Endothelial cell of umbilical vein (primary cell): ENCODE measurements at regions not wholly inside any gene's neighbourhood (a gene's known extent, or its start where the extent isn't known, plus 50 kb on each side); places are given as distances from the start of the nearest gene placed in this dataset.

ENCODE experiments used
- BruUV-seq: library from RNA; stranded (reverse); fragments of 400-500 nt; replicated peaks from 2 replicates; lab custom pipeline; 2021; lab: Mats Ljungman, UMichigan
- CTCF ChIA-PET: fragments of 300-600, 350-600 bp; sonication (Branson Sonifier 250); formaldehyde crosslinking; loops from one replicate; lab custom pipeline; 2021; ENCODE audit warnings: antibody characterized with exemption, inconsistent platforms; lab: Charles Lee
- POLR2A ChIA-PET: fragments of 300-600, 350-600 bp; sonication (Branson Sonifier 250); formaldehyde crosslinking; loops from one replicate; lab custom pipeline; 2021; ENCODE audit warnings: antibody characterized with exemption, inconsistent platforms; lab: Charles Lee
- DNase-seq: peaks from one replicate; pipeline ENCODE4 v3.0.0-alpha.2; 2011; ENCODE audit warnings: low read depth, low spot score
- FAIRE-seq: peaks from 2 replicates; lab custom pipeline; 2011; peaks lifted over from hg19 to GRCh38; lab: Jason Lieb, UNC
- H2AFZ ChIP-seq: 2 replicates; pipeline ENCODE4 v1.6.0; 2012; ENCODE audit warnings: low read depth, low read length, control low read depth, inconsistent platforms
- H3K27ac ChIP-seq: 2 replicates; pipeline ENCODE4 v1.5.1; 2011; ENCODE audit warnings: low read depth, mild to moderate bottlenecking, control low read depth, low read length, moderate library complexity; ENCODE audit not compliant: insufficient read depth
- H3K27me3 ChIP-seq, 2 experiments: 2 replicates each; pipeline versions ENCODE4 v1.6.0 to v1.6.1; 2011; ENCODE audit warnings: low read length in 2 of 2, mixed read lengths in 1 of 2; ENCODE audit not compliant: control insufficient read depth in 2 of 2, insufficient read depth in 2 of 2
- H3K36me3 ChIP-seq, 2 experiments: 2 replicates in 1 of 2; 3 replicates in 1 of 2; pipeline ENCODE4 v1.5.1; 2011; ENCODE audit warnings: low read length in 2 of 2, mild to moderate bottlenecking in 1 of 2, moderate library complexity in 1 of 2; ENCODE audit not compliant: control insufficient read depth in 2 of 2, insufficient read depth in 2 of 2; ENCODE audit errors: extremely low read depth in 1 of 2
- H3K4me1 ChIP-seq: 3 replicates; pipeline ENCODE4 v1.5.1; 2011; ENCODE audit warnings: mild to moderate bottlenecking, low read length; ENCODE audit not compliant: control insufficient read depth, insufficient read depth; ENCODE audit errors: extremely low read depth
- H3K4me2 ChIP-seq: 2 replicates; pipeline ENCODE4 v1.6.1; 2011; ENCODE audit warnings: low read length, control low read depth, mixed read lengths; ENCODE audit not compliant: insufficient read depth
- H3K4me3 ChIP-seq, 3 experiments: fragments of 200-600 bp in 1 of 3; sonication (generic), shearing (Covaris generic) in 1 of 3; replicated peaks in 1 of 3; 2 replicates each; pipeline ENCODE4 v1.5.1; 2011 to 2016; ENCODE audit warnings: control low read depth in 3 of 3, low read length in 3 of 3, mild to moderate bottlenecking in 2 of 3, inconsistent platforms in 1 of 3, low read depth in 1 of 3, moderate library complexity in 1 of 3; ENCODE audit not compliant: insufficient read depth in 1 of 3
- H3K79me2 ChIP-seq: 2 replicates; pipeline ENCODE4 v1.6.0; 2012; ENCODE audit warnings: low read length, inconsistent platforms; ENCODE audit not compliant: control insufficient read depth, insufficient read depth
- H3K9ac ChIP-seq: replicated peaks from 2 replicates; pipeline ENCODE3; 2011; ENCODE audit warnings: low read length, control low read depth; ENCODE audit not compliant: insufficient read depth; ENCODE audit errors: extremely low read depth
- H3K9me1 ChIP-seq: replicated peaks from 3 replicates; pipeline ENCODE4 v1.6.0; 2011; ENCODE audit warnings: mild to moderate bottlenecking, low read length; ENCODE audit not compliant: control insufficient read depth, insufficient read depth; ENCODE audit errors: extremely low read depth
- H3K9me3 ChIP-seq: replicated peaks from 2 replicates; pipeline ENCODE4 v1.5.1; 2012; ENCODE audit warnings: low read length, inconsistent platforms; ENCODE audit not compliant: control insufficient read depth, insufficient read depth
- H4K20me1 ChIP-seq: replicated peaks from 2 replicates; pipeline ENCODE3; 2011; ENCODE audit warnings: mild to moderate bottlenecking, low read length; ENCODE audit not compliant: control insufficient read depth, insufficient read depth; ENCODE audit errors: extremely low read depth
- CTCF ChIP-seq, 2 donors: IDR thresholded peaks; 1 replicate in 1 of 2; 2 replicates in 1 of 2; pipeline ENCODE4 v1.5.1; 2011; ENCODE audit warnings: low read length in 2 of 2, mild to moderate bottlenecking in 2 of 2, moderate library complexity in 2 of 2, control low read depth in 1 of 2, inconsistent platforms in 1 of 2, low read depth in 1 of 2; ENCODE audit not compliant: insufficient read depth in 1 of 2; ENCODE audit errors: extremely low read depth in 1 of 2
- EZH2 ChIP-seq: IDR thresholded peaks from 2 replicates; pipeline ENCODE4 v1.6.1; 2012; ENCODE audit warnings: borderline replicate concordance, low read depth, mild to moderate bottlenecking, moderate library complexity, low read length, inconsistent platforms; ENCODE audit not compliant: severe bottlenecking
- FOS ChIP-seq: IDR thresholded peaks from 2 replicates; pipeline ENCODE4 v1.6.1; 2011; ENCODE audit warnings: mild to moderate bottlenecking, low read length, moderate library complexity, borderline replicate concordance; ENCODE audit not compliant: insufficient read depth
- GATA2 ChIP-seq: IDR thresholded peaks from 2 replicates; pipeline ENCODE4 v1.7.0; 2011; ENCODE audit warnings: low read depth, mild to moderate bottlenecking, moderate library complexity, mixed read lengths, low read length; ENCODE audit not compliant: insufficient read length, insufficient read depth
- JUN ChIP-seq: IDR thresholded peaks from 2 replicates; pipeline ENCODE4 v1.6.1; 2011; ENCODE audit warnings: borderline replicate concordance, low read depth; ENCODE audit not compliant: insufficient read length, insufficient read depth
- MAX ChIP-seq: IDR thresholded peaks from 2 replicates; pipeline ENCODE4 v1.6.1; 2011; ENCODE audit not compliant: insufficient read depth, insufficient read length
- MYC ChIP-seq: IDR thresholded peaks from one replicate; pipeline ENCODE4 v1.6.1; 2011; ENCODE audit warnings: mild to moderate bottlenecking, low read depth, low read length
- POLR2A ChIP-seq: IDR thresholded peaks from 2 replicates; pipeline ENCODE4 v1.6.1; 2012; ENCODE audit warnings: low read depth, mild to moderate bottlenecking, control low read depth, low read length
- POLR2AphosphoS5 ChIP-seq: IDR thresholded peaks from 2 replicates; pipeline ENCODE4 v1.6.1; 2012; ENCODE audit warnings: low read depth, mild to moderate bottlenecking, control low read depth, low read length, moderate library complexity; ENCODE audit not compliant: insufficient read depth
- dilution Hi-C: fragments of 300-500 bp; cut with MboI; formaldehyde crosslinking; loops from one replicate; pipeline ENCODE4 v1.15.0; 2019; ENCODE audit warnings: low sequenced_read_pairs; ENCODE audit not compliant: extremely low pct_ligation_motif_present
- intact Hi-C: fragments of 100-400 bp; cut with micrococcal nuclease; formaldehyde crosslinking; loops from one replicate; pipeline ENCODE4 v1.10.0; 2022

GRCh38 chr2:38216886-38217285, 140.9 kb upstream of the CYP1B1 start:
- Histone ChIP-seq H3K27ac (no peak overlapping the region), H2AFZ (no peak overlapping the region), H3K4me3 (no peak overlapping the region), H4K20me1 (no peaks in the 10 kb centered on the region), H3K9me3 (no peaks in the 10 kb centered on the region), H3K9me1 (no peaks in the 10 kb centered on the region), H3K4me1 (no peaks in the 10 kb centered on the region), H3K9ac (no peak overlapping the region), H3K27me3 (no peaks in the 10 kb centered on the region), H3K36me3 (no peaks in the 10 kb centered on the region), H3K79me2 (no peaks in the 10 kb centered on the region), H3K4me2 (no peak overlapping the region)
- POLR2A ChIA-PET = no interaction called here
- FAIRE-seq = no peak
- BruUV-seq = no TSS peak
- DNase-seq = no peak
- CTCF ChIA-PET = no interaction called here
- dilution Hi-C loops = no loop called here
- TF ChIP-seq POLR2AphosphoS5 (no peak), CTCF (IDR thresholded peaks at IDR 0.05; ENCODE audit: extremely low read depth in 1 of 2, insufficient read depth in 1 of 2, low read depth in 1 of 2, low read length in 2 of 2) (no peak), MAX (no peak), FOS (no peak), EZH2 (no peak), GATA2 (no peak), JUN (no peak), MYC (no peak), POLR2A (no peak)
- intact Hi-C loops = no loop called here
